ENCODE measurements at regions not wholly inside any gene's neighbourhood (a gene's known extent, or its start where the extent isn't known, plus 50 kb on each side); places are given as distances from the start of the nearest gene placed in this dataset.
"Not testable (repeated sequence)": the region's sequence is repeated elsewhere in the genome, so short reads cannot be mapped to it uniquely, and the experiment has no call there.

DNA sequence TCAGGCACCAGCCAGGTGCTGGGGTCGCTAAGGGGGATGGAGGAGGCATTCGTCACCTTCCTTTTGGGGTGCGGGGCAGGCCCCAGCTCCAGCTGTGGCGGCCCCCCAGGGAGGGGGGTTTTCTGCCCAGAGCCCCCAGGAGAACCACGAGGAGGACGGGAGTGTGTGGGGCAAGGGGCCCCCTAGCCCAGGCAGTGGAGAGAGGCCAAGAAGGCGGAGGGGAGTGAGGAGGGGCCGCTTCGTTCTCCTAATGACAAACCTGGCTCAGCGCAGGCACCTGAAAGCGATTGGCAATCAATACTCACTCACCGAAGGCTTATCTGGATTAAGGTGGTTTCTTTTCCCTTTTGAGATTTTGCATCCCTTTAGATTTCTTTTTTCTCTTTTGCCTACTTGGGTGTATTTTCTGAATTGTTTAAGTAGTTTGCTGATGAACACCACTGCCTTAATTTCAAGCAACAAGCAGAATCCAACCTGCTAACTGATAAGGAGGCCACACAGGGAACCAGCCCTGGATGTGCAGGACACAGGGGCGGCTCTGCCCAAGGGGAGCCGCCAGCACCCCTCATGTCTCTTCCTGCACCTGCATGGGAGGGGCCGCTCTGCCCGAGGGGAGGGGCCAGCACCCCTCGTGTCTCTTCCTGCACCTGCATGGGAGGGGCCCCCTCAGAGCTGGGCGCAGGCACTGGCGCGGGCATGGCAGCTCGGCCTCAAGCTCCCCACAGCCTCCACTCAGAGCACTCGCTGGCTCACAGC, 122.3 kb downstream of the BRD1 start:
- H3K4me3 Mint-ChIP-seq: no peak overlapping the region
- no peak for DNase-seq
- peaks cover 6% of the 10 kb centered on the region for H3K9me3 Mint-ChIP-seq
- no peak overlapping the region for H3K27ac Mint-ChIP-seq
- peaks cover 2% of the 10 kb centered on the region for H3K36me3 Mint-ChIP-seq (ENCODE audit: low read depth)
- H3K4me1 Mint-ChIP-seq (ENCODE audit: low read depth): peaks cover 9% of the 10 kb centered on the region
- peaks cover 9% of the 10 kb centered on the region for H3K27me3 Mint-ChIP-seq (ENCODE audit: low read depth)
- intact Hi-C loops (cut with micrococcal nuclease): no loop called here
- CTCF ChIA-PET: interaction anchor here (1.0 kb wide), 1 partner anchor 18 kb away, joined by 3 read pairs; no protein-coding TSS in a partner anchor

DNA sequence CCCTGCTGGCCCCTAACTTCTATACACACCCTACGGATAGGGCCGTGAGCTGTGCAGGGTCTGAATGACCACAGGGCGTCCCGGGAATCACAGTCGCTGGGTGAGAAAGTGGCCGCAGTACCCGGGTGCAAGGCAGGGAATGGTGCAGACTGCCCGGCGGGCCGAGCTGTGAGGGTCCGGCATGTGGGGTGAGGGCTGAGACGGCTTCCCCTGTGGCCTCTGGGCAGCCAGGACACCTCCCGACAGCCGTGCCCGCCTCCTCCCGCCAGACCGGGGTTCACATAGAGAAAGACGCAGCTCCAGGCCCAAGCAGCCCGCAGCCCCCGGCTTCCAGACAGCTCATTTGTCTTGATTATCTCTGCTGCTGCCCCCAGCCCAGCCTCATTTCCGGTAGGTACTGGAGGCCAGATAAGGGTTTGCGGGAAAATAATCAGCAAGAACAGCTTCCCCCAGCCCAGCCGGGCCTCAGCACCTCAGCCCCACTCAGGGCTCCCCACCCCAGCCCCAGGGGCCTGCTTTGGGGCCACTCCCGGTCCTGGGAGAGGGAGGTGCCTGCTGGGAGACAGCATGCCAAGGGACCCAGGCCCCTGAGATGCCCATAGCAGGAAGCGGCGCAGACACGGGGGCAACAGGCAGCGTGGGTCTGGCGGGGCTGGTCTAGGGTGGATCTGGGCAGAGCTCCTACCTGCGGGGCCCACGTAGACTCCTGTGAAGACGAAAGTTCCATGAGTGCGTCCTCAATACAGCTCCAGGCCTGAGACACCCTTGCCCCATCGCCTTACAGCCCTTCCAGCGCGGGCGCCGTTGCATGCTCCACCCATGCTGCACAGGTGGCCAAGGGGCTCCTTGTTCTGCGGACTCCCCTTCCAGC, 123.1 kb downstream of the BRD1 start:
- peaks cover 2% of the 10 kb centered on the region for H3K36me3 Mint-ChIP-seq (ENCODE audit: low read depth)
- CTCF ChIA-PET: interaction anchor here (1.0 kb wide), 1 partner anchor 19 kb away, joined by 3 read pairs; no protein-coding TSS in a partner anchor
- peaks cover 9% of the 10 kb centered on the region for H3K4me1 Mint-ChIP-seq (ENCODE audit: low read depth)
- H3K27ac Mint-ChIP-seq: no peak overlapping the region
- intact Hi-C loops (cut with micrococcal nuclease): no loop called here
- H3K9me3 Mint-ChIP-seq: peaks cover 5% of the 10 kb centered on the region
- no peak for DNase-seq
- H3K4me3 Mint-ChIP-seq: no peak overlapping the region
- H3K27me3 Mint-ChIP-seq (ENCODE audit: low read depth): peaks cover 9% of the 10 kb centered on the region

DNA sequence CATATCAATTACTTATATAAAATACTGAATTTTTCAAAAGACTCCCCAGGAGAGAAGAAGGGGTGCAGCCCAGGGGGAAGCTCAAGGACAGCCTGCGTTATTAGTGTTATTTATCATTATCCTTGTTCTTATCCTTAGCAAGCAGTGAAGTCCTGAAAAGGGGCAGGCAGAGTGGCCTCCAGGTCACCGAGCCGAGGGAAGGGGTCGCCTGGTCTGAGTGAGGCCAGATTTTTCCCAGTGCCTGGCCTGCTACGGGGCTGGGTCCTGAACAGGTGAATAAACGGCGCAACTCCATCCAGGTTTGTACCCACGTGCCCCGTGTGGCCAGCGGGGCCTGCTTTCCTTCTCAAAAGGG, 123.7 kb downstream of the BRD1 start:
- Mint-ChIP-seq H3K27ac (no peak overlapping the region), H3K4me1 (ENCODE audit: low read depth) (peaks cover 9% of the 10 kb centered on the region), H3K36me3 (ENCODE audit: low read depth) (peaks cover 2% of the 10 kb centered on the region), H3K4me3 (no peak overlapping the region), H3K27me3 (ENCODE audit: low read depth) (peaks cover 9% of the 10 kb centered on the region), H3K9me3 (peaks cover 5% of the 10 kb centered on the region)
- CTCF ChIA-PET: no interaction called here
- intact Hi-C loops (cut with micrococcal nuclease): no loop called here
- no peak for DNase-seq

DNA sequence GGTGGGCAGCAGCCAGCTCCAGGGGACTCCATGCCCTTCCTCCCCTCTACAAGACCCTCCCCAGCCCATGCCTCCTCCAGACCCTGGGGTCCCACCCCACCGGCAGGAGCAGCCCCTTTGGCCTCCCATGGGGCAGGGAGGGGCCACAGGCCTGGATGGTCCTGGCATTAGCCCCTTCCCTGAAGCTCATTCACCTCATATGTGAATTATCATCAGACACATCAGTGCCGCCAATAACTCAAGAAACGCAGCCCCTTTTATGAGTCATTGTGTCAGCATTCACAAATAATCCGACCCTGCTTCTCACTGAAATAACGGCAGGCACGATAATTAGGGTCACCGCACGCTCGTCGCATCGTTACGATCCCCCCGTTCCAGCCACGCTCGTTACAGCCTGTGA, 124.2 kb downstream of the BRD1 start:
- no peak overlapping the region for H3K27ac Mint-ChIP-seq
- peaks cover 2% of the 10 kb centered on the region for H3K36me3 Mint-ChIP-seq (ENCODE audit: low read depth)
- H3K9me3 Mint-ChIP-seq: peaks cover 5% of the 10 kb centered on the region
- no peak for DNase-seq
- CTCF ChIA-PET: no interaction called here
- peaks cover 9% of the 10 kb centered on the region for H3K27me3 Mint-ChIP-seq (ENCODE audit: low read depth)
- intact Hi-C loops (cut with micrococcal nuclease): no loop called here
- H3K4me3 Mint-ChIP-seq: no peak overlapping the region
- H3K4me1 Mint-ChIP-seq (ENCODE audit: low read depth): peaks cover 9% of the 10 kb centered on the region

DNA sequence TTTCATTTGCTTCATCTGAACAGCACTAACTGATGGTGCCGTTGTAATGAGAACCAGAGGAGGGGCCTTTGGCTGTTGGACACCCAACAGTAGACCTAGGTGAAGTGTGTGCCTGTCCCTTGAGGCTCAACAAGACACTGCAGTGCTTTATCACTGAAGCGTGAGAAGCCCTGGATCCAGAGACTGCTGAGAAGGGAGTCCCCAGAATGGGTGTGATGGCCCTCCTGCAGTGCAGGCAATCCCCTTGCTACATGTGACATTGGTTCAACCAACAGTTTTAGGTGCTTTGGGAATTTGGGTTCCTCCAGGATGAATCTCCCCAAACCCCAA, 125.6 kb downstream of the BRD1 start:
- CTCF ChIA-PET: interaction anchor here (0.7 to 1.5 kb wide), 9 partner anchors 9 to 328 kb away, joined by 3 to 9 read pairs (median 5); no protein-coding TSS in a partner anchor
- Mint-ChIP-seq H3K36me3 (ENCODE audit: low read depth) (peaks cover 2% of the 10 kb centered on the region), H3K4me1 (ENCODE audit: low read depth) (peaks cover 9% of the 10 kb centered on the region), H3K9me3 (peaks cover 11% of the 10 kb centered on the region), H3K4me3 (no peak overlapping the region), H3K27ac (no peak overlapping the region), H3K27me3 (ENCODE audit: low read depth) (peaks cover 9% of the 10 kb centered on the region)
- intact Hi-C loops (cut with micrococcal nuclease): no loop called here
- DNase-seq: no peak

DNA sequence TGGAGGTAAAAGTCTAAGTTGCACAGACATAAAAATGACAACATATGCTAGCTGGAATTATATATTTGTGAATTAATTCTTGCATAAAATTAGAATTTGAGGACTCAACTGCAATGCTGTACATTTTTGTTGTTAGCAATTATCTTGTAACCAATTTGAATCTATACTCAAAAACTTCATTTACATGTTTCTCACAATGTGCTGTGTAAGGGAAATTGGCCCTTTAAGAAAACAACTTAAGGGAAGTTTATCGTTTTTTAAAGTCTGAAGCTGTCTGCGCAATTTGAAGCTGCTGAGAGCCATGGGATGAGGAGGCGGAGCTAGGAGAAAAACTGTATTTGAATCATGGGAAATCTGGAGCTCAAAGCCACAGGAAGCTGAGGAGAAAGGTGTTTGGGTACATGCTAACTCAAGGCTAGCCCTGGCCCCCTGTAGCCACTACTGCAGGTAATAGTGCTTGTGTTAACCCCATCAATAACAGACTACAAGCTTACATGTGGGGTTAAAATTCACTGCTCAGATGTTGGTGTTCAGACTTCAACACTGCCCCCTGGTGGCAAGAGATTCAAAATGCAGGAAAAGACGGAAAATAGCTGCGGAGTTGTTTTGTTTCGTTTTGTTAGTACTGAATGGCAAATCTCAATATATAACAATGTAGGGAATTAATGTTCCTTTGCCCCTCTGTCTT, 126.1 kb downstream of the BRD1 start:
- peaks cover 12% of the 10 kb centered on the region for H3K9me3 Mint-ChIP-seq
- H3K4me1 Mint-ChIP-seq (ENCODE audit: low read depth): peaks cover 9% of the 10 kb centered on the region
- no peak overlapping the region for H3K4me3 Mint-ChIP-seq
- H3K27me3 Mint-ChIP-seq (ENCODE audit: low read depth): peaks cover 9% of the 10 kb centered on the region
- intact Hi-C loops (cut with micrococcal nuclease): no loop called here
- no peak overlapping the region for H3K27ac Mint-ChIP-seq
- H3K36me3 Mint-ChIP-seq (ENCODE audit: low read depth): peaks cover 2% of the 10 kb centered on the region
- peak; percentile 24 for DNase-seq
- CTCF ChIA-PET: interaction anchor here (0.7 to 1.5 kb wide), 11 partner anchors 9 to 329 kb away, joined by 3 to 9 read pairs (median 3); no protein-coding TSS in a partner anchor

DNA sequence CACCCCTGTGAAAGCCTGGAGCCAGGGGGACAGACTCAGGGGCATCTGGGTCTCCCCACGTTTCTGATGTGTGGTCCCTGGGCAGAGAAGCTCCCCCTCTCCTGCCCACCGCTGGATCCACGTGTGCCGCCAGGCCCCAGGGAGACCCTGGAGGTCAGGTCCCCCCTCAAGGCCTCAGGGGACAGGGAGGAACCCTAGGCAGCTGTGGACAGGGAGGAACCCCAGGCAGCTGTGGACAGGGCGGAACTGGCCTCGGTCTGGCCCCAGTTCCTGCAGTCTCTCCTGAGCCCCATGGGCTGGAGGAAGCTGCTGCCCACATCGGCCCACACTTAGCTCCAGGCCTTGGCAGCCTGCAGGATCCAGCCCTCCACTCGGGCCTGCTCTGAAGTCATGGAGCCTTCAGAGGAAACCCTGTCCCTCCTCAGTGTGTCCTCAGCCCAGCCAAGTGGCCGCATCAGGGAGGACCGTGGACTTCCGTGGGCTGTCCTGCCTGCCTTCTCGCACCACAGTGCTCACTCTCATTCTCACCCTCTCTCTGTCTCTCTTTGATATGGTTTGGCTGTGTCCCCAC, 127.7 kb downstream of the BRD1 start:
- intact Hi-C loops (cut with micrococcal nuclease): no loop called here
- no peak overlapping the region for H3K4me3 Mint-ChIP-seq
- DNase-seq: no peak
- CTCF ChIA-PET: no interaction called here
- no peak overlapping the region for H3K27ac Mint-ChIP-seq
- H3K4me1 Mint-ChIP-seq (ENCODE audit: low read depth): peaks cover under 1% of the 10 kb centered on the region
- H3K27me3 Mint-ChIP-seq (ENCODE audit: low read depth): peaks cover 4% of the 10 kb centered on the region
- H3K36me3 Mint-ChIP-seq (ENCODE audit: low read depth): peaks cover 2% of the 10 kb centered on the region
- H3K9me3 Mint-ChIP-seq: peaks cover 13% of the 10 kb centered on the region

DNA sequence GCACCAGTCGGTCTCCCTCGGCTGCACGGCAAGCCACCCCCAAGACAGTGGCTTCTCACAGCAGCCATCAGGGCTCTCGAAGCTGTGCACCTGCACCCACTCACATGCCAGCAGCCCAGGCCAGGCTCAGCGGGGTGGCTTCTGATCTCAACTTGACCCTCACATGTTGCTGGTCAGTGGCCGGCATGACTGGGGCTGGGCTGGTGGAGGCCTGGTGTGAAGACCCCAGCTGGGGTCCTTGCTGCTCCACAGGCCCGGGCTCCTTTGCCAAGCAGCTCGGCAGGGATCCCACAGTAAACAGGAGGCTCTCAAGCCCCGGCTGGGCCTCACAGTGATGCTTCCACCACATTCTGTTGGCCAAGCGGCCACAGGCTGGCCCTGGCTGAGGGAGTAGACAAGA, 128.2 kb downstream of the BRD1 start:
- no peak overlapping the region for H3K27ac Mint-ChIP-seq
- no peaks in the 10 kb centered on the region for H3K4me1 Mint-ChIP-seq (ENCODE audit: low read depth)
- intact Hi-C loops (cut with micrococcal nuclease): no loop called here
- peaks cover 13% of the 10 kb centered on the region for H3K9me3 Mint-ChIP-seq
- no peak for DNase-seq
- H3K27me3 Mint-ChIP-seq (ENCODE audit: low read depth): peaks cover 3% of the 10 kb centered on the region
- H3K36me3 Mint-ChIP-seq (ENCODE audit: low read depth): peaks cover 2% of the 10 kb centered on the region
- CTCF ChIA-PET: no interaction called here
- H3K4me3 Mint-ChIP-seq: no peak overlapping the region

DNA sequence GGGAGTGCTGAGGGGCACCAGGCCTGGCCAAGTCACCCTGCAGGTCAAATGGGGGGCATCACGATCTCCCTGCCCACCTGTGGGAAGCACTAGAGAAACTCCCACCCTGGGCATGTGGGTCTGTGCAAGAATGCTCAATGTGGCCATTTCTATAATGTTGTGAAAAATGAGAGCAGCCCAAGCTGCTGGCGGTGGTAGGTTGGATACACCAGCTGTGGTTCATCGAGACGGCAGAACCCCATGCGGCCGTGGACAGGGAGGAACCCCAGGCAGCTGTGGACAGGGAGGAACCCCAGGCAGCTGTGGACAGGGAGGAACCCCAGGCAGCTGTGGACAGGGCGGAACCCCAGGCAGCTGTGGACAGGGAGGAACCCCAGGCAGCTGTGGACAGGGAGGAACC, 129.1 kb downstream of the BRD1 start:
- peaks cover 13% of the 10 kb centered on the region for H3K9me3 Mint-ChIP-seq
- H3K27ac Mint-ChIP-seq; DNase-seq; H3K27me3 Mint-ChIP-seq (ENCODE audit: low read depth); H3K4me1 Mint-ChIP-seq (ENCODE audit: low read depth); intact Hi-C loops (cut with micrococcal nuclease); H3K4me3 Mint-ChIP-seq; H3K36me3 Mint-ChIP-seq (ENCODE audit: low read depth); CTCF ChIA-PET: not testable (repeated sequence)

DNA sequence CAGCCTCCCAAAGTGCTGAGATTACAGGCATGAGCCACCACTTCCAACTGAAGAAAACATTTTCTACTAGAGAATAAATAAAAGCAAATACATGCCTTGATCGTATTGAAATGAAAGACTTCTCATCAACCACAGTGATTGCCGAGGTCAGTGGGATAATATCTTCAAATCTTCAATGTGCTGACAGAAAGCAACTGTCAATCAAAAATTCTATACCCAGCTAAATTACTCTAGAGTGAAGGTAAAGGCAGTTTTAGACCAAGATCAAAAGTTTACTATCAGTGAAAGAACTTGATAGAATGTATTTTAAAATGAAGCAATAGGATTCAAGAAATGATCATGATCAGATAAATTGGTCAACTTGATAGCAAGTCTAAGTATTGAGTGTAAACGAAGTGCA, 130.6 kb downstream of the BRD1 start:
- Mint-ChIP-seq H3K4me1 (ENCODE audit: low read depth) (peaks cover 3% of the 10 kb centered on the region), H3K27ac (no peak overlapping the region), H3K9me3 (peaks cover 9% of the 10 kb centered on the region), H3K4me3 (no peak overlapping the region), H3K36me3 (ENCODE audit: low read depth) (no peaks in the 10 kb centered on the region), H3K27me3 (ENCODE audit: low read depth) (no peaks in the 10 kb centered on the region)
- DNase-seq: no peak
- CTCF ChIA-PET: no interaction called here
- intact Hi-C loops (cut with micrococcal nuclease): no loop called here

DNA sequence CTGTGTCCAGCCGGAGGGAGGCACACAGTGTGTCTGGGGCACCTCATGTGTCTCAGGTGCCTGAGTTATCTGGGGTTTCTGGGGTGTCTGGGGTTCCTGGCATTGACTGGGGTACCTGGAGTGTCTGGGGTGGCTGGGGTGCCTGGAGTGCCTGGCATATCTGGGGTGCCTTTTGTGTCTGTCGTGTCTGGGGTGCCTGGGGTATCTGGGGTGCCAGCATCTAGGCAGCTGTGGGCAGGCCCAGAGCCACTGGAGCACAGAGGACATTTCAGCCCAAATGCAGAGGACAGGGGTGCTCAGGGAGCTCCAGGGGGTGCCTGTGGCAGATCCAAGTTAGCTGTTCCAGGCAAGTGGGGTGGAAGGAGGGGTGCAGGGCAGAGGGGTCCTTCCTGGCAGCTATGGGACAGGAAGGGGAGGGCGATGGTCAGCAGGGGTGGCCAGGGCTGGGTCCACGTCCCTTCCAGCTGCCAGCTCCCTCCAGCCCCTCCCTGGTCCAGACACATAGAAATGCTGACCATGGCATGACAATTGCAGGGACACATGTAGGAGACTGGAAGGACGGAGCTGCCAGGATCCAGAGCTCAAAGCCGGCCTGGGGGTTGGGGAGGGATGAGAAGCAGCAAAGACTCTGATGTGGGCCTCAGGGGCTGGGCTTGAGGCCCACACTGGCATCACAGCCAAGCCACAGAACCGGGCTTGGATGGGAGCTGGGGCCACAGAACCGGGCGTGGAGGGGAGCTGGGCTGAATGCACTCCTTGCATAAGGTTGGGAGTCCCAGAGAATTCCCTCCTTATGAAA, 133.0 kb downstream of the BRD1 start:
- H3K4me3 Mint-ChIP-seq: no peak overlapping the region
- no peak for DNase-seq
- H3K27ac Mint-ChIP-seq: no peak overlapping the region
- peaks cover 3% of the 10 kb centered on the region for H3K4me1 Mint-ChIP-seq (ENCODE audit: low read depth)
- H3K27me3 Mint-ChIP-seq (ENCODE audit: low read depth): no peaks in the 10 kb centered on the region
- intact Hi-C loops (cut with micrococcal nuclease): no loop called here
- peaks cover 8% of the 10 kb centered on the region for H3K9me3 Mint-ChIP-seq
- H3K36me3 Mint-ChIP-seq (ENCODE audit: low read depth): no peaks in the 10 kb centered on the region
- CTCF ChIA-PET: no interaction called here

Measured in activated naive CD4-positive, alpha-beta T cell treated with anti-CD3 and anti-CD28 coated beads for 36 hours (primary cell).